Activated CD4-positive, alpha-beta T cell treated with anti-CD3 and anti-CD28 coated beads for 36 hours (primary cell): ENCODE measurements at regions not wholly inside any gene's neighbourhood (a gene's known extent, or its start where the extent isn't known, plus 50 kb on each side); places are given as distances from the start of the nearest gene placed in this dataset.
"Not testable (repeated sequence)": the region's sequence is repeated elsewhere in the genome, so short reads cannot be mapped to it uniquely, and the experiment has no call there.

Experiments used
- ATAC-seq: fragments of 200-7000 bp; cut with Tn5 transposase; one replicate; pipeline ENCODE4 v1.10.0; 2021; ENCODE audit warnings: mild to moderate bottlenecking, moderate library complexity
- CTCF ChIA-PET: fragments of 350-600 bp; sonication (Branson Sonifier 250); formaldehyde crosslinking; loops from one replicate; lab custom pipeline; 2021; ENCODE audit warnings: antibody characterized with exemption; lab: Charles Lee
- POLR2A ChIA-PET: fragments of 350-600 bp; sonication (Branson Sonifier 250); formaldehyde crosslinking; loops from one replicate; lab custom pipeline; 2021; ENCODE audit warnings: antibody characterized with exemption, inconsistent platforms; lab: Charles Lee
- DNase-seq: peaks from one replicate; pipeline ENCODE4 v3.0.0-alpha.2; 2020
- H3K27ac Mint-ChIP-seq: one replicate; pipeline ENCODE4 v1.8.0; 2021; ENCODE audit warnings: mixed read lengths
- H3K27me3 Mint-ChIP-seq: one replicate; pipeline ENCODE4 v1.8.0; 2021; ENCODE audit warnings: mixed read lengths
- H3K36me3 Mint-ChIP-seq: one replicate; pipeline ENCODE4 v1.8.0; 2021; ENCODE audit warnings: low read depth, mixed read lengths
- H3K4me1 Mint-ChIP-seq: one replicate; pipeline ENCODE4 v1.8.0; 2021; ENCODE audit warnings: mixed read lengths
- H3K4me3 Mint-ChIP-seq: one replicate; pipeline ENCODE4 v1.8.0; 2021; ENCODE audit warnings: mild to moderate bottlenecking, moderate library complexity, mixed read lengths
- H3K9me3 Mint-ChIP-seq: one replicate; pipeline ENCODE4 v1.8.0; 2021; ENCODE audit warnings: low read depth, mixed read lengths
- intact Hi-C, 2 experiments: fragments of 100-400 bp; cut with DNase I in 1 of 2; cut with micrococcal nuclease in 1 of 2; formaldehyde crosslinking; loops; one replicate each; pipeline versions ENCODE4 v1.14.2 to v1.15.1; 2022 to 2024; cut with DNase I, micrococcal nuclease

DNA sequence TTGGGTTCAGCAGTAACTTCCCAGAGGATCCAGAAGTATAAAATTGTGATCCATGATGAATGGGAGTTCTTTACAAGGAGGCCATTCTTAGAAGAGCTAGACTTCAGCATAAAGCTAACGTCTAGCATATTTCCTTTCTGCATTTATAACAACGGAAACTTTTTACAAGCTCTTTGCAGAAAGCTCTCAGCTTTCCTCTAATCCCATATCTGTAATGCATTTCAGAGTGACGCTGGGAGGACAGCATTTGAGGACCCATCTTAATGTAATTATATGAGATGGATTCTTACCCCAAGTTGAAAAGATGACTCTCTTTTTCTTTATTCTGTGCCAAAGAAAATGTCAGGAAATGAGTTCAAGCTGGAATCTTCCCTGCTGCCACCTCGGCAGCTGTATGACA is 132.0 kb upstream of the CACHD1 start:
- peaks cover 7% of the 10 kb centered on the region for H3K27me3 Mint-ChIP-seq
- no peak for DNase-seq
- no peaks in the 10 kb centered on the region for H3K9me3 Mint-ChIP-seq
- POLR2A ChIA-PET, result no interaction called here
- H3K36me3 Mint-ChIP-seq, result no peaks in the 10 kb centered on the region
- H3K4me3 Mint-ChIP-seq, result no peak overlapping the region
- no peak for ATAC-seq
- CTCF ChIA-PET, result interaction anchor here (0.6 to 0.8 kb wide), 2 partner anchors 10 to 47 kb away, joined by 3 read pairs; no protein-coding TSS in a partner anchor
- no peak overlapping the region for H3K27ac Mint-ChIP-seq
- H3K4me1 Mint-ChIP-seq, result no peaks in the 10 kb centered on the region
- intact Hi-C loops, result no loop called here

DNA sequence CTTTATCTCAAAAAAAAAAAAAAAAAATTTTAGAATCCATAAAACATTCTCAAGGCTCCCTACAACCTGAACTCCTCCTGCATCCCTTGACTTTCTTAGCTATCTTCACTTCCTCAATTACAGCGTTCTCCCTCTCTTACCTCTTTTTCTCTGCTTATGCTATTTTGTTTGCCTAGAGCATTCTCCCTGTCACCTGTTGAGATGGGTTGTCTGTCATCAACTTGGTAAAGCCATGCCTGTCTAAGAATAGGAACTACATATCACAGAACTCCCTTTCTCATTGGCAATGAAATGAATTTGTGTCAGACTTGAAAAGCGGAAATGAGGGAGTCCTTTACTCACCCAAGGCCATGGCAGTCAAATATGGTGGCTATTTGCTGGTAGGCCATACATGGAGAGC is 129.6 kb upstream of the CACHD1 start:
- H3K9me3 Mint-ChIP-seq, result no peaks in the 10 kb centered on the region
- H3K4me3 Mint-ChIP-seq, result no peak overlapping the region
- ChIA-PET POLR2A (no interaction called here), CTCF (interaction anchor here (0.6 kb wide), 1 partner anchor 45 kb away, joined by 3 read pairs; no protein-coding TSS in a partner anchor)
- H3K36me3 Mint-ChIP-seq, result no peaks in the 10 kb centered on the region
- ATAC-seq (no peak), DNase-seq (no peak)
- H3K27ac Mint-ChIP-seq, result no peak overlapping the region
- no peaks in the 10 kb centered on the region for H3K4me1 Mint-ChIP-seq
- intact Hi-C loops, result no loop called here
- peaks cover 7% of the 10 kb centered on the region for H3K27me3 Mint-ChIP-seq

DNA sequence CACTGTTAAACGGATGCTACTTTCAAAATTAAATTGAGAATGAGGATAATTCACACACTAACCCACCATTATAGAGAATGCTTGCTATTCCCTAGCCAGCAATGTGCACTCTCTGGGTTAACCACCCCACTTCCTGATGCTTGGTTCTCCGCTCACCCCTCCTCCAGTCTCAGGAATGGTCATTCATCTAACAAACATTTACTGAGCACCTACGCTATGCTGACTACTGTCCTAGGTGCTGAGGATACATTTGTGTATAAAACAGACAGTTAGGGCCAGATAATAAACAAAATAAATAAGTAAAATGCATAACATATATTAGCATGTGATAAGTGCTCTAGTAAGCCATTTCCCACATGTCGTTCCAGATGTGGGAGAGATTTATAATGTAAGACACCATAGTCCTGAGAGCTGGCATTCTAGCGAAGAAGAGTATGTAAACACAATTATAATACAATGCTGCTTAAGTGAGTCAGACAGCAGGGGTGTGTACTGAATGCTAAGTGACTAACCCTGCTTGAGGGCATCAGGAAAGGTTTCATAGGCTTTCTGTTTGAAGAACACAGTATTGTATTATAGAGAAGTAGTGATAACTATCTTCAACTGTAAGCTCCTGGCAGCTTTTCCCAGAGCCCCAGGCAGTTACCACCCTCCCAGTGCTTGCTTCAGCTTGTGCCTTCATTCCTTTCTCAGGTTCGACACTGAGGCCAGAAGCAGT is 126.7 kb upstream of the CACHD1 start:
- intact Hi-C loops, result no loop called here
- Mint-ChIP-seq H3K4me3 (no peak overlapping the region), H3K4me1 (no peaks in the 10 kb centered on the region), H3K27ac (no peak overlapping the region), H3K36me3 (no peaks in the 10 kb centered on the region), H3K9me3 (no peaks in the 10 kb centered on the region), H3K27me3 (peaks cover 7% of the 10 kb centered on the region)
- CTCF ChIA-PET, result no interaction called here
- DNase-seq, result no peak
- ATAC-seq, result no peak
- POLR2A ChIA-PET, result no interaction called here

DNA sequence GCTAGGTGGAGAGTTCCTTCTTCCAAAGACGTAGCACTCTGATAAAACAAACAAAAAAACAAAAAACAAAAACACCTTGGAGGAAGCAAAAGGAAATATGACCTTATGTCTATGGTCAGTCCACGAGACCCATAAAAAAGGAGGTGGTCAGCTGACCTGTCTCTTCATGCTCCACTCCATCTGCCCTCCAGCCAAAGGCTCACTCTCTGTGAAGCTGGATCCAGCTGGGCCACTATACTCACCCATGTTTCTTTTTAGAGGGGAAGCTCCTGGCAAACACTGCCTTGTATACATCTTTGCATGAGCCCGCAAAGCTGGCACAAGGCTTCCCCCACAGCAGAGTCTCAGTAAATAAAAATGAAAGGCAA is 126.1 kb upstream of the CACHD1 start:
- Mint-ChIP-seq H3K4me3 (no peak overlapping the region), H3K27ac (no peak overlapping the region), H3K4me1 (no peaks in the 10 kb centered on the region), H3K27me3 (peaks cover 7% of the 10 kb centered on the region), H3K9me3 (no peaks in the 10 kb centered on the region), H3K36me3 (no peaks in the 10 kb centered on the region)
- ChIA-PET CTCF (no interaction called here), POLR2A (no interaction called here)
- ATAC-seq, result no peak
- no peak for DNase-seq
- intact Hi-C loops, result no loop called here

DNA sequence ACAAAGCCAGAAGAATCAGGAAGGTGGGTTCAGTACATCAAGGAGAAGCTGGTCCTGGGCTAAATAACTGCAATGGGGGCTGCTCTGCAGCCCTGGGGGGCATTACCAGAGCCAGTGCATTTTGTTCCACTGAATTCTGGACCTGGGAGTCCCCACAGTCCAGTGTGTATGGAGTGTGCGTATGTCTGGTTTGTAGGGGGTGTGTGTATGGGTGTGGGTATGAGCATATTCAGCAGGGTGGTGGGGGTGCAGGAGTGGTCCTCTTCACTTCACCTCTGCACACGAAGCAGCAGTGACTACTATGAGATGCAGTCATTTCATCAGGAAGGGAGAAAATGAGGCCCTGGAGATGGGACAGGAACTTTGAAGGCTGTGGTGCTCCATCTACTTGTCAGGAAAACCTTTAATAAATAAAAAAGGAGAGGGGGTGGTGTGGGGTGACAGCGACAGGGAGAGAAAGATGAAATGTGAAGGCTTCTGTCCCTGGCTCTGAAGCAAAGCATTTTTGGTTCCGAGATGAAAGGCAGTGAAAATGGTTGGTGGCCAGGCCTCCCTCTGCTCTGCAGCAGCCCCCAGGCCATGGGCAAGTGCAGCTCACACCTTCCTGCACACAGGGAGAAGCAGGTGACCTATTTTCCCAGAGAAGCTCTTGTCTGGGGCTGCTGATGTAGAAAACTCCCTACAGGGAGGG is 121.5 kb upstream of the CACHD1 start:
- no peak overlapping the region for H3K27ac Mint-ChIP-seq
- CTCF ChIA-PET, result no interaction called here
- no peaks in the 10 kb centered on the region for H3K36me3 Mint-ChIP-seq
- POLR2A ChIA-PET, result no interaction called here
- no peak overlapping the region for H3K4me3 Mint-ChIP-seq
- no peaks in the 10 kb centered on the region for H3K9me3 Mint-ChIP-seq
- H3K27me3 Mint-ChIP-seq, result no peaks in the 10 kb centered on the region
- intact Hi-C loops, result no loop called here
- no peaks in the 10 kb centered on the region for H3K4me1 Mint-ChIP-seq
- no peak for DNase-seq
- no peak for ATAC-seq

DNA sequence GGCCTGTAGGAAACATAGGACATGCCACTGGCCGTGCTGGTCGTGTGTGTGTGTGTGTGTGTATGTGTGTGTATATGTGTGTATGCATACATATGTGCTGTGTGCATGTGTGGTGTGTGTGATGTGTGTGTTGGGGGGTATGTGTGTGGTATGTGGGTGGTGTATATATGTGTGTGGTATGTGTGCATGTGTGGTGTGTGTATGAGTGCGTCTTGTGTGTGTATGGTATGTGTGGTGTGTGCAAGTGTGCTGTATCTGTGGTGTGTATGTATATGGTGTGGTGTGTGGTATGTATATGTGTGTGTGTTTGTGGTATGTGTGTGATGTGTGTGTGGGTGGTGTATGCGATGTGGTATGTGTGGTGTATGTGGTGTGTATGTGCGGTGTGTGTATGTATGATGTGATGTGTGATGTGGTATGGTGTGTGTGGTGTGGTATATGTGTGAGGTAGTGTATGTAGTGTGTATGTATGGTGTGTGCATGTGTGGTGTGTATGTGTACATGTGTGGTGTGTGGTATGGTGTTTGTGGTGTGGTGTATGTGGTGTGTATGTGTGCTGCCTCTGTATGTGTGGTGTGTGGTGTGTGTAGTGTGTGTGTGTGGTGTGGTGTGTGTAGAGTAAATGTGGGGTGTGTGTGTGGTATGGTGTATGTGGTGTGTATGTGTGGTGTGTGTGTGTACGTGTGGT is 120.8 kb upstream of the CACHD1 start:
- Mint-ChIP-seq H3K9me3 (no peaks in the 10 kb centered on the region), H3K27me3 (no peaks in the 10 kb centered on the region), H3K27ac (no peak overlapping the region), H3K4me3 (no peak overlapping the region), H3K4me1 (no peaks in the 10 kb centered on the region), H3K36me3 (no peaks in the 10 kb centered on the region)
- ChIA-PET CTCF (no interaction called here), POLR2A (no interaction called here)
- intact Hi-C loops, result no loop called here
- ATAC-seq (no peak), DNase-seq (no peak)

DNA sequence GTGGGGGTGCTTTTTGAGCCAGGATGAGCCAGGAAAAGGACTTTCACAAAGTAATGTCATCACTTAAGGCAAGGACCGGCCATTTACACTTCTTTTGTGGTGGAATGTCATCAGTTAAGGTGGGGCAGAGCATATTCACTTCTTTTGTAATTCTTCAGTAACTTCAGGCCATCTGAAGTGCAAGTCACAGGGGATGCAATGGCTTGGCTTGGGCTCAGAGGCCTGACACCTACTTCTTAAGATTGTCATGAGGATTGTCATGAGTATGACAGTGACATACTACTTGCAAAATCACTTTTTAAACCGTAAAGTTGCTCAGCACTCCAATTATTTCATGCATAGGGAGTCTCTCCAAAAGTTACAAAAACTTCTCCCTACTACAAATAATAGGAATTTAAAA is 114.4 kb upstream of the CACHD1 start:
- H3K27ac Mint-ChIP-seq, ATAC-seq, H3K27me3 Mint-ChIP-seq, H3K9me3 Mint-ChIP-seq, POLR2A ChIA-PET, intact Hi-C loops, CTCF ChIA-PET, H3K4me3 Mint-ChIP-seq, DNase-seq, H3K36me3 Mint-ChIP-seq, H3K4me1 Mint-ChIP-seq: not testable (repeated sequence)

DNA sequence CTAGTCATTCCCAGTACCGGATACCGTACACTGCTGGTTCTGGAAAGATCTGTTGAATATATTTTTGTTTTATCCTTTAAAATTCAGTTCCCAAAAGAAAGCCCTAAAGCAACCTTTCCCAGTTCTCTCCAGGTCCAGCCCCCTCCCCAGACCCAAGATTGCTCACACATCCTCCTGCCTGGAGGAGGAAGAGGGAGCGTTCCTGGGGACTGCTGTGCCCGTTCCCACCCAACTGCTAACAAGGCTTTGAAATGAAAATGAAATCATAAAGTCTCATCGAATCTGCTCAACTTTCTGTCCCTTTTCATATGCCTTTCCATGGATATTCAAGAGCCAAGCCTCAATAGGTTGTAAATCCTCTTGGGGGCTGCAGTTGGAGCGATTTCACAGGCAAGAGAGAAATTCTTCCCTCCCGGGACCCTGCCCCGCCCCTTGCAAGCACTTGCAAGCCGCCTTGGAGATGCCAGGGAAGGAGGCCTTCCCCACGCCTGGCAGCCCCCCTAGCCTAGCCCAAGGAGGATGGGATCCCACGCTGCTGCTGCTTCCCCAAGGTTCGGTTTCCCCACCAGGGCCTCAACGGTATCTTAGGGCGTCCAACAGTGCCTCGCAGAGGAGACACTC is 113.2 kb upstream of the CACHD1 start:
- DNase-seq (no peak), ATAC-seq (no peak)
- no peak overlapping the region for H3K4me3 Mint-ChIP-seq
- peaks cover 4% of the 10 kb centered on the region for H3K27me3 Mint-ChIP-seq
- H3K4me1 Mint-ChIP-seq, result no peaks in the 10 kb centered on the region
- H3K27ac Mint-ChIP-seq, result no peak overlapping the region
- CTCF ChIA-PET, result interaction anchor here (0.6 kb wide), 1 partner anchor 741 kb away, joined by 4 read pairs; no protein-coding TSS in a partner anchor
- H3K36me3 Mint-ChIP-seq, result no peaks in the 10 kb centered on the region
- H3K9me3 Mint-ChIP-seq, result no peaks in the 10 kb centered on the region
- POLR2A ChIA-PET, result no interaction called here
- intact Hi-C loops, result no loop called here

DNA sequence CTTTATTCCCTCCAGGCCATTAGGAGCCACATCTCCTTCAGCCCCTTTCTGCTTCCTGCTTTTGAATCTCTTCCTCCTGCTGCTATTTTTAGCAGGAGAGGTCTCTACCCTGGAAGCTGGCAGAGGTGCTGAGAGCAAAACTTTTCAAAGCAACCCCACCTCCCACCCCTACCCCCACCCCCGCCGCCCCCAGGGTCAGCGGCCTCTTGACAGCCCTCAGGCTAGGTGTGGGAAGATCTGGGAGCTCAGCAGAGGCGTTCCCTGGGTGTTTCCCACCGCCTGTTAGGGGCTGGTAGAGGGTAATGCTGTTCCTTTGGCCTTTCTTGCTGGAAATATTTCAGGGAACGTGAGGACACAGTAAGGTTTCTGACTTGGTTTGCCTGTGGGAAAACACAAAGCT is 112.5 kb upstream of the CACHD1 start:
- H3K4me3 Mint-ChIP-seq, result no peak overlapping the region
- ChIA-PET CTCF (interaction anchor here (0.6 kb wide), 1 partner anchor 742 kb away, joined by 4 read pairs; no protein-coding TSS in a partner anchor), POLR2A (no interaction called here)
- H3K4me1 Mint-ChIP-seq, result no peaks in the 10 kb centered on the region
- intact Hi-C loops, result no loop called here
- H3K36me3 Mint-ChIP-seq, result no peaks in the 10 kb centered on the region
- no peaks in the 10 kb centered on the region for H3K9me3 Mint-ChIP-seq
- no peak for ATAC-seq
- no peak overlapping the region for H3K27ac Mint-ChIP-seq
- peaks cover 4% of the 10 kb centered on the region for H3K27me3 Mint-ChIP-seq
- DNase-seq, result no peak

DNA sequence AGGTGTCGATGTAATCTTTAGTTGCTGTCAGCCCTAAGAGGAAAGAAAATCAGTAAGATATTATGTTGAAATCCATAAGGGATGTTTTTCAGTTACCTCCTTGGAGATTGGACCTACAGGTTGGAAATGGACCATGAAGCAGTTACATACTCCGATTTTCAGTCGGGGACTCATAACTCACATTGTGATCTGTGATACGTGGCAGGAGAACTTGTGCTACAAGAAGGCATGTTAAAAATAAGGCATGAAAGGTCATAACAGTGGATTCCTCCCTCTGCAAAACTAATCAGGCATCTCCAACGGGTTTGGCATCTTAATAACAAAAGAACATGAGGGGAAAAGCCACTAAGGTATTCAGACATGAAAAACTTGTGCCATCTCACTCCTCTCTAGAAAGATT is 111.2 kb upstream of the CACHD1 start:
- Mint-ChIP-seq H3K27me3 (peaks cover 4% of the 10 kb centered on the region), H3K27ac (no peak overlapping the region), H3K36me3 (no peaks in the 10 kb centered on the region), H3K4me1 (no peaks in the 10 kb centered on the region), H3K9me3 (no peaks in the 10 kb centered on the region), H3K4me3 (no peak overlapping the region)
- ATAC-seq (no peak), DNase-seq (no peak)
- intact Hi-C loops, result no loop called here
- CTCF ChIA-PET, result interaction anchor here (1.4 kb wide), 1 partner anchor 34 kb away, joined by 3 read pairs; no protein-coding TSS in a partner anchor
- POLR2A ChIA-PET, result no interaction called here

DNA sequence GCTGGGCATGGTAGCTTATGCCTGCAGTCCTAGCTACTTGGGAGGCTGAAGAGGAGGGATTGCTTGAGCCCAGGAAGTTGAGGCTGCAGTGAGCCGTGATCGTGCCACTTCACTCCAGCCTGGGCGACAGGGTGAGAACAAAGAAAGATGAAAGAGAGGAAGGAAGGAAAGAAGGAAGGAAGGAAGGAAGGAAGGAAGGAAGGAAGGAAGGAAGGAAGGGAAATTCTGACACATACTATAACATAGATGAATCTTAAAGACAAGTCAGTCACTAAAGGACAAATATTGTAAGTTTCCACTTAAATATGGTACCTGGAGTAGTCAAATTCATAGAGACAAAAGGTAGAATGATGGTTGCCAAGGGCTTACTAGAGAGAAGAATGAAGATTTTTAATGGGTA is 108.0 kb upstream of the CACHD1 start:
- intact Hi-C loops, result no loop called here
- CTCF ChIA-PET, result no interaction called here
- no peak overlapping the region for H3K4me3 Mint-ChIP-seq
- H3K27me3 Mint-ChIP-seq, result peaks cover 4% of the 10 kb centered on the region
- H3K9me3 Mint-ChIP-seq, result no peaks in the 10 kb centered on the region
- DNase-seq, result no peak
- H3K36me3 Mint-ChIP-seq, result no peaks in the 10 kb centered on the region
- ATAC-seq, result no peak
- H3K27ac Mint-ChIP-seq, result no peak overlapping the region
- no peaks in the 10 kb centered on the region for H3K4me1 Mint-ChIP-seq
- POLR2A ChIA-PET, result no interaction called here
